ENCODE measurements at regions not wholly inside any gene's neighbourhood (a gene's known extent, or its start where the extent isn't known, plus 50 kb on each side); places are given as distances from the start of the nearest gene placed in this dataset.

- TF ChIP-seq CTCF (IDR thresholded peaks at IDR 0.05) (no peak), POLR2A (IDR thresholded peaks at IDR 0.05) (no peak)
Observed at GRCh38 chr16:5186381-5186903, 88.8 kb upstream of the EEF2KMT start.
